SK-N-SH (cell line): ENCODE measurements at regions not wholly inside any gene's neighbourhood (a gene's known extent, or its start where the extent isn't known, plus 50 kb on each side); places are given as distances from the start of the nearest gene placed in this dataset.

Source experiments
- CTCF ChIA-PET: fragments of 300-600, 350-600 bp; formaldehyde crosslinking; extraction: SDS; loops from one replicate; lab custom pipeline; 2021; lab: Yijun Ruan, JAX
- POLR2A ChIA-PET: fragments of 350-600 bp; sonication (Branson Sonifier 250); formaldehyde crosslinking; extraction: SDS; loops from one replicate; lab custom pipeline; 2020; ENCODE audit warnings: antibody characterized with exemption, inconsistent platforms; lab: Yijun Ruan, JAX
- DNase-seq: peaks from one replicate; pipeline ENCODE4 v3.0.0; 2012
- H2AFZ ChIP-seq: fragments of 200-600 bp; sonication (generic); 2 replicates; pipeline ENCODE4 v1.8.1; 2016; ENCODE audit warnings: antibody characterized with exemption, mild to moderate bottlenecking, low read depth
- H3F3A ChIP-seq: fragments of 200-600 bp; sonication (generic); replicated peaks from 2 replicates; pipeline ENCODE3; 2016; ENCODE audit warnings: antibody characterized with exemption, mild to moderate bottlenecking; ENCODE audit not compliant: insufficient read depth
- H3K27ac ChIP-seq, 2 experiments: fragments of 200-500 bp in 1 of 2; fragments of 200-600 bp in 1 of 2; sonication (Bioruptor generic) in 1 of 2; sonication (generic), shearing (Covaris generic) in 1 of 2; 2 replicates each; pipeline versions ENCODE4 v1.5.1 to v1.6.1; 2014 to 2016; ENCODE audit warnings: low read depth in 2 of 2, inconsistent platforms in 1 of 2, low read length in 1 of 2, mild to moderate bottlenecking in 1 of 2, mixed read lengths in 1 of 2
- H3K27me3 ChIP-seq: fragments of 200-600 bp; sonication (generic), shearing (Covaris generic); 2 replicates; pipeline ENCODE4 v1.6.1; 2016; ENCODE audit warnings: mixed run types; ENCODE audit not compliant: insufficient read depth
- H3K36me3 ChIP-seq, 2 experiments: fragments of 200-500 bp in 1 of 2; fragments of 200-600 bp in 1 of 2; sonication (Bioruptor generic) in 1 of 2; sonication (generic) in 1 of 2; replicated peaks in 1 of 2; 2 replicates each; pipeline versions ENCODE3 to v1.5.1; 2014 to 2016; ENCODE audit warnings: low read length in 1 of 2, mild to moderate bottlenecking in 1 of 2; ENCODE audit not compliant: insufficient read depth in 2 of 2, control insufficient read depth in 1 of 2
- H3K4me1 ChIP-seq, 2 experiments: fragments of 200-500 bp in 1 of 2; fragments of 200-600 bp in 1 of 2; sonication (Bioruptor generic) in 1 of 2; sonication (generic), shearing (Covaris generic) in 1 of 2; 2 replicates each; pipeline versions ENCODE4 v1.5.1 to v1.6.1; 2014 to 2016; ENCODE audit warnings: low read depth in 1 of 2, low read length in 1 of 2, mixed run types in 1 of 2; ENCODE audit not compliant: insufficient read depth in 2 of 2, control insufficient read depth in 1 of 2
- H3K4me2 ChIP-seq: fragments of 200-600 bp; sonication (generic), shearing (Covaris generic); 2 replicates; pipeline ENCODE4 v1.6.1; 2017; ENCODE audit warnings: mixed run types
- H3K4me3 ChIP-seq, 2 experiments: fragments of 200-500 bp in 1 of 2; fragments of 200-600 bp in 1 of 2; sonication (Bioruptor generic) in 1 of 2; sonication (generic), shearing (Covaris generic) in 1 of 2; 2 replicates each; pipeline versions ENCODE4 v1.5.1 to v1.8.1; 2014 to 2016; ENCODE audit warnings: low read depth in 2 of 2, inconsistent platforms in 1 of 2, low read length in 1 of 2, mild to moderate bottlenecking in 1 of 2, mixed read lengths in 1 of 2, moderate library complexity in 1 of 2
- H3K79me2 ChIP-seq: fragments of 200-600 bp; sonication (generic); 2 replicates; pipeline ENCODE4 v1.8.1; 2017; ENCODE audit warnings: mild to moderate bottlenecking; ENCODE audit not compliant: insufficient read depth
- H3K9ac ChIP-seq: fragments of 200-600 bp; sonication (generic); 2 replicates; pipeline ENCODE4 v1.6.1; 2017; ENCODE audit warnings: mixed run types
- H3K9me2 ChIP-seq: fragments of 200-600 bp; sonication (generic); 2 replicates; pipeline ENCODE4 v1.6.1; 2017; ENCODE audit warnings: mixed run types
- H3K9me3 ChIP-seq: fragments of 200-600 bp; sonication (generic); 2 replicates; pipeline ENCODE4 v1.6.1; 2017; ENCODE audit warnings: mixed run types, mild to moderate bottlenecking, moderate library complexity
- H4K20me1 ChIP-seq: fragments of 200-600 bp; sonication (generic); 2 replicates; pipeline ENCODE4 v1.6.1; 2017; ENCODE audit warnings: mild to moderate bottlenecking, mixed run types; ENCODE audit not compliant: insufficient read depth
- CHD2 ChIP-seq: fragments of 150-350 bp; IDR thresholded peaks from 2 replicates; pipeline ENCODE4 v1.6.1; 2018; ENCODE audit warnings: low read length; ENCODE audit not compliant: partially characterized antibody
- EP300 ChIP-seq, 2 experiments: IDR thresholded peaks; 2 replicates each; pipeline versions ENCODE4 v1.4.0 to v1.6.1; 2012; ENCODE audit warnings: borderline replicate concordance in 1 of 2, low read depth in 1 of 2, low read length in 1 of 2
- EZH2phosphoT487 ChIP-seq: fragments of 200-600 bp; sonication (generic); IDR thresholded peaks from 2 replicates; pipeline ENCODE4 v1.6.1; 2017; ENCODE audit warnings: low read depth, mixed run types, mild to moderate bottlenecking, antibody characterized with exemption, moderate library complexity, borderline replicate concordance
- FOSL2 ChIP-seq: IDR thresholded peaks from 2 replicates; pipeline ENCODE4 v1.4.0; 2012; ENCODE audit warnings: low read depth, mild to moderate bottlenecking, moderate library complexity, borderline replicate concordance
- MAX ChIP-seq: IDR thresholded peaks from 2 replicates; pipeline ENCODE4 v1.4.0; 2012; ENCODE audit warnings: low read depth
- MXI1 ChIP-seq: IDR thresholded peaks from 2 replicates; pipeline ENCODE4 v1.6.1; 2012; ENCODE audit warnings: mild to moderate bottlenecking, low read depth, low read length, improper control_type of control experiment
- RAD21 ChIP-seq: IDR thresholded peaks from 2 replicates; pipeline ENCODE4 v1.6.1; 2012; ENCODE audit warnings: mild to moderate bottlenecking, low read length
- RCOR1 ChIP-seq: fragments of 150-350 bp; IDR thresholded peaks from 2 replicates; pipeline ENCODE4 v1.6.1; 2017; ENCODE audit warnings: antibody characterized with exemption, low read length
- USF1 ChIP-seq: IDR thresholded peaks from 2 replicates; pipeline ENCODE4 v1.4.0; 2012; ENCODE audit warnings: low read depth, borderline replicate concordance
- ZBTB33 ChIP-seq: IDR thresholded peaks from 2 replicates; pipeline ENCODE4 v1.4.0; 2012; ENCODE audit warnings: low read depth, borderline replicate concordance
- WGBS: methylation state at CpG from one replicate; pipeline ENCODE4 v1.1.6; 2017; ENCODE audit warnings: low lambda C conversion rate; 5-methylcytosine and 5-hydroxymethylcytosine counted together
- TF ChIP-seq, protein P1 (sequence below): IDR thresholded peaks from 2 replicates; pipeline ENCODE4 v1.6.1; 2012; ENCODE audit warnings: mild to moderate bottlenecking, low read depth, low read length, moderate library complexity

DNA sequence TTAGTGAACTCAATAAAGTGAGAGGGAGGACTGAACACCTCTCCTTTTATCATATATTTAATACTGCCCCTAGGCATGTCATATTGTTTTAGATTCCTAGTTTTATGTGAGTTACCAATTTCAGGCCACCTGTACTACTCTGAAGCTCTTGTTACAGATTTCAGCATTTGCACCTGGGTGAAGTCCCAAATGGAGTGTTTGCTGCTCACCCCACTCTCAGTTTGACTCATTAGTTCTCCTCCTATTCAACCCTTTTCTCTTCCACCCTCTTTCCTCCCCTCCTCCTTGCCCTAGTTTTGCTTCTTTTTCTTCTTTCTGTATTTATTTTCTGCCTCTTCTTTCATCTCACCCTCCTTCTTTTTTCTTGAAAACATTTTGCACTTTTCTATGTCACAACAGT lies 1852.2 kb upstream of the IGFBP7 start:
- no peak for DNase-seq
- TF ChIP-seq FOSL2 = no peak
- no peak for TF ChIP-seq ZBTB33
- TF ChIP-seq CHD2 = no peak
- no peak for TF ChIP-seq USF1
- Histone ChIP-seq H3K79me2 (no peaks in the 10 kb centered on the region), H3K27ac (no peak overlapping the region), H3K27me3 (no peaks in the 10 kb centered on the region), H3K9me2 (no peaks in the 10 kb centered on the region), H3F3A (no peaks in the 10 kb centered on the region), H4K20me1 (no peaks in the 10 kb centered on the region), H3K4me3 (no peak overlapping the region), H2AFZ (no peak overlapping the region), H3K9me3 (no peaks in the 10 kb centered on the region), H3K9ac (no peak overlapping the region), H3K36me3 (no peaks in the 10 kb centered on the region), H3K4me2 (no peak overlapping the region), H3K4me1 (no peaks in the 10 kb centered on the region)
- ChIA-PET CTCF (no interaction called here), POLR2A (no interaction called here)

DNA sequence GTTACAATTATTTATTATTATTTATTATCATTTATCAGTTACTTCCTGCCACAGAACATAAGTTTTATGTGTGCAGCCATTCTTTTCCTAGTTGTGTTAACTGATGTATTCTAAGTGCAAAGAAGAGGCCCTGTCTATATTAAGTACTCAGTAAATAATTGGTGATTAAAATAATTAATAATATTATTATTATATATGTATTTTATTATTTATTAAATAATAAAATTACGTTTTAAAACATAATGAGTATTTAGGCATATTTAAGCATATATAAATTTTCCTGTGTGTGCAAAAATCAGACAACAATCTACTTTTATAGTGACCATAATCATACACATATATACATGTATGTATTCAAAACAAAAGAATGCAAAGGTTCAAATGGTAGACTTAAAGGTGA lies 1871.6 kb upstream of the IGFBP7 start:
- TF ChIP-seq, protein P1, sequence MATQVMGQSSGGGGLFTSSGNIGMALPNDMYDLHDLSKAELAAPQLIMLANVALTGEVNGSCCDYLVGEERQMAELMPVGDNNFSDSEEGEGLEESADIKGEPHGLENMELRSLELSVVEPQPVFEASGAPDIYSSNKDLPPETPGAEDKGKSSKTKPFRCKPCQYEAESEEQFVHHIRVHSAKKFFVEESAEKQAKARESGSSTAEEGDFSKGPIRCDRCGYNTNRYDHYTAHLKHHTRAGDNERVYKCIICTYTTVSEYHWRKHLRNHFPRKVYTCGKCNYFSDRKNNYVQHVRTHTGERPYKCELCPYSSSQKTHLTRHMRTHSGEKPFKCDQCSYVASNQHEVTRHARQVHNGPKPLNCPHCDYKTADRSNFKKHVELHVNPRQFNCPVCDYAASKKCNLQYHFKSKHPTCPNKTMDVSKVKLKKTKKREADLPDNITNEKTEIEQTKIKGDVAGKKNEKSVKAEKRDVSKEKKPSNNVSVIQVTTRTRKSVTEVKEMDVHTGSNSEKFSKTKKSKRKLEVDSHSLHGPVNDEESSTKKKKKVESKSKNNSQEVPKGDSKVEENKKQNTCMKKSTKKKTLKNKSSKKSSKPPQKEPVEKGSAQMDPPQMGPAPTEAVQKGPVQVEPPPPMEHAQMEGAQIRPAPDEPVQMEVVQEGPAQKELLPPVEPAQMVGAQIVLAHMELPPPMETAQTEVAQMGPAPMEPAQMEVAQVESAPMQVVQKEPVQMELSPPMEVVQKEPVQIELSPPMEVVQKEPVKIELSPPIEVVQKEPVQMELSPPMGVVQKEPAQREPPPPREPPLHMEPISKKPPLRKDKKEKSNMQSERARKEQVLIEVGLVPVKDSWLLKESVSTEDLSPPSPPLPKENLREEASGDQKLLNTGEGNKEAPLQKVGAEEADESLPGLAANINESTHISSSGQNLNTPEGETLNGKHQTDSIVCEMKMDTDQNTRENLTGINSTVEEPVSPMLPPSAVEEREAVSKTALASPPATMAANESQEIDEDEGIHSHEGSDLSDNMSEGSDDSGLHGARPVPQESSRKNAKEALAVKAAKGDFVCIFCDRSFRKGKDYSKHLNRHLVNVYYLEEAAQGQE = no peak
- TF ChIP-seq EZH2phosphoT487 = no peak
- no peak for TF ChIP-seq EP300 (IDR thresholded peaks at IDR 0.05; ENCODE audit: borderline replicate concordance in 1 of 2, low read depth in 1 of 2, low read length in 1 of 2)
- TF ChIP-seq MAX = no peak
- no peak for TF ChIP-seq RCOR1
- no peak for TF ChIP-seq RAD21
- no peak for TF ChIP-seq MXI1
- Histone ChIP-seq H4K20me1 (no peaks in the 10 kb centered on the region), H3K9me3 (no peaks in the 10 kb centered on the region), H3K4me3 (no peak overlapping the region), H3K9ac (no peak overlapping the region), H2AFZ (no peak overlapping the region), H3K36me3 (no peaks in the 10 kb centered on the region), H3K4me1 (no peaks in the 10 kb centered on the region), H3K9me2 (0 out of 2 replicates have a peak, but pooled peaks cover 3% of the 10 kb centered on the region), H3K4me2 (no peak overlapping the region), H3F3A (no peaks in the 10 kb centered on the region), H3K79me2 (no peaks in the 10 kb centered on the region), H3K27me3 (no peaks in the 10 kb centered on the region), H3K27ac (no peak overlapping the region)
- 9% methylated on average over 1 of the region's 1 CpG for whole genome bisulfite sequencing
- CTCF ChIA-PET = no interaction called here
- no peak for DNase-seq
- POLR2A ChIA-PET = no interaction called here
